ENCODE measurements at regions not wholly inside any gene's neighbourhood (a gene's known extent, or its start where the extent isn't known, plus 50 kb on each side); places are given as distances from the start of the nearest gene placed in this dataset.
"Not testable (repeated sequence)": the region's sequence is repeated elsewhere in the genome, so short reads cannot be mapped to it uniquely, and the experiment has no call there.

DNA sequence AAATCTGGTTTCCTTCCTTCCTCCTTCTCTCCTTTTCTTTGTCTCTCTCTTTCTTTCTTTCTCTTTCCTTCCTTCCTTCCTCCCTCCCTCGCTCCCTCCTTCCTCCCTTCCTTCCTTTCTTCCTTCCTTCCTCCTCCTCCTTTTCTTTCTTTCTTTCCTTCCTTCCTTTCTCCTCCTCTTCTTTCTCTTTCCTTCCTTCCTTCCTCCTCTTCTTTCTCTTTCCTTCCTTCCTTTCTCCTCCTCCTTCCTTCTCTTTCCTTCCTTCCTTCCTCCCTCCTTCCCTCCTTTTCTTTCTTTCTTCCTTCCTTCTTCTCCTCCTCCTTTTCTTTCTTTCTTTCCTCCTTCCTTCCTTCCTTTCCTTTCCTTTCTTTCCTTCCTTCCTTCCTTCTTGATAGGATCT lies 61.2 kb downstream of the VIP start:
- DNase-seq, result no peak
- intact Hi-C loops (cut with DNase I), result no loop called here

DNA sequence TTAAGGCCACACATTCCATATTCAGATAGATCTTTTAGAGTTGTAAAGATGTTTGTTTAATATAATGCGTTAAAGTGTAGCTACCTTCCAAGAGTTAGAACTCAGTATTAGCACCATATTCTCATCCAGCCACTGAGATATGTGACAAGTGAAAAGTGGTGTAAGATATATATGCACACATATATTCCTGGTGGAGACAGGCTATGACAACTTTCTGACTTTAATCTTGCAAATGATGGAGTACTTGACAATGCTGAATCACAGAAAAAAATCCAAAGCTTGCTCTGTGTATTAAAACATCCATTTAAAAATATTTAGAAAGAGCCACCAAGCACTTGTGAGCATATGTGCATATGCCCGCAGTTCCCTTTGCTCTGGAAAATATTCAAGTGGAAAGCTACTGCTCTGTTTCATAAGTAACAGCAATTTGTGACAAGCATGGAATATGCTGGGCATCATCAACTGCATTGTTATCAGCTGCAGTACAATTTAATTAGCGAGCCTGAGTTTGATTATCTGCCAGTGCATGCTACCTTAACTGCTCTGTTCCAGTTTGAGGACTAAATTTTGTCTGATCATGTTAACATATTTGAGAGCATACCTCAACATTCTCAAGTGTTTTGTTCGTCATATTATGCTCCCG lies 64.8 kb downstream of the VIP start:
- no peak for DNase-seq
- intact Hi-C loops (cut with DNase I), result no loop called here

GRCh38 chr6:152816055-152816454 lies 65.5 kb downstream of the VIP start:
- no peak for DNase-seq
- intact Hi-C loops (cut with DNase I), result no loop called here

- intact Hi-C loops (cut with DNase I), result no loop called here
Measured at GRCh38 chr6:152821525-152821924, 70.9 kb downstream of the VIP start.

DNA sequence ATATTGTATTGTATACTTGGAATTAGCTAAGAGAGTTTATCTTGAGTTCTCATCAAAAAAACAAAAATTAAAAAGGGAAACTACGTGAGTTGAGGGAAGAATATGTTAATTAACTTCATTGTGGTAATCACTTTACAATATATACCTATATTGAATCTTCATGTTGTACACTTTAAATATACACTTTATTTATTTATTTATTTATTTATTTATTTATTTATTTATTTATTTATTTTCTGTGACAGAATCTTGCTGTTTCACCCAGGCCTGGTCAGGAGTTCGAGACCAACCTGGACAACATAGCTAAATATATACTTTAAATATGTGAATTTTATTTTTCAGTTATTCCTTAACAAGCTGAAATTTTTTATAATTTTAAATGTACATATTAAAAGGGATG lies 74.1 kb downstream of the VIP start:
- intact Hi-C loops (cut with DNase I), result no loop called here
- DNase-seq, result no peak

More at GRCh38 chr6:152821525-152821924, 70.9 kb downstream of the VIP start:
- no peak for DNase-seq

- intact Hi-C loops (cut with DNase I), result no loop called here
- no peak for DNase-seq
Measured at GRCh38 chr6:152828431-152828830, 77.8 kb downstream of the VIP start.

- intact Hi-C loops (cut with DNase I); DNase-seq: not testable (repeated sequence)
Measured at GRCh38 chr6:152834366-152834765, 83.8 kb downstream of the VIP start.

DNA sequence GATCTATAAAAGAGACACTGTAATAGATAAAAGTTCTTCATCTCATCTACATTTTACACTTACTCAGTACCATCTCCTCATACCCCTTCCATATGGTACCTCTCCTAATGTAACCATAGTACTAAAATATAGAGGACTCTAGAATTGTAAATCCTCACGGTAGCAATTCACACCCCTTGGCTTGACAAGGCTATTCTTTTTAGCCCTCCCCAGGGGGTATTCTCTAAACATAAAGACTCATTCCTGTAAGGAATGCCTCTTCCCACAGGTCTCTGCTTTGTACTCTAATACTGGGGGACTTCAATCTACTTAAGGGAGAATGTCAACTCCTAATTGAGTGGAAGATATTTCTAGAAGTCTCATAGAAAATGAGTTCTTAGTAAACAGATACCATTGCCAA lies 85.9 kb downstream of the VIP start:
- no peak for DNase-seq
- intact Hi-C loops (cut with DNase I), result no loop called here

DNA sequence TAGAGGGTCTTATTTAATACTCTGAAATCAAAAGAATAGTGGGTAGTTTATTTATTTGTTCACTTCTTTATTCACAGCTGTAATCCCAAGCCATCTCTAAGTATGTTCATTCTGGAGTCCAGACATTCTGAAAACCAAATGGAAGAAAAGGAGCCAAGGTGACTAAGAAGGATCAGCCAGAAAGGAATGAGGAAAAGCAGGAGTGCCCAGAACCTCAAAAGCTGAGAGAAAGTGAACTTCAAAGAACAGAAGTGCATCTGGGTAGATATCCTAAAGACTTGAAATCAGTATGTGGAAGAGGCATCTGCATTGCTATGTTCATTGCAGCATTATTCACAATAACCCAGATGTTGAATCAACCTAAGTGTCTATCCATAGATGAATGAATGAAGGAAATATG lies 94.8 kb downstream of the VIP start:
- intact Hi-C loops (cut with DNase I), result no loop called here
- no peak for DNase-seq

- intact Hi-C loops (cut with DNase I), result no loop called here
- DNase-seq, result no peak
Measured at GRCh38 chr6:152846825-152847224, 96.2 kb downstream of the VIP start.

- intact Hi-C loops (cut with DNase I), result no loop called here
- DNase-seq, result no peak
Measured at GRCh38 chr6:152848919-152849318, 98.3 kb downstream of the VIP start.

- intact Hi-C loops (cut with DNase I), result no loop called here
- DNase-seq, result no peak
Measured at GRCh38 chr6:152854086-152854795, 103.6 kb downstream of the VIP start.

GRCh38 chr6:152858141-152858540 lies 107.5 kb downstream of the VIP start:
- no peak for DNase-seq
- intact Hi-C loops (cut with DNase I), result no loop called here

- DNase-seq, result no peak
- intact Hi-C loops (cut with DNase I), result no loop called here
Measured at GRCh38 chr6:152859225-152859624, 108.6 kb downstream of the VIP start.

DNA sequence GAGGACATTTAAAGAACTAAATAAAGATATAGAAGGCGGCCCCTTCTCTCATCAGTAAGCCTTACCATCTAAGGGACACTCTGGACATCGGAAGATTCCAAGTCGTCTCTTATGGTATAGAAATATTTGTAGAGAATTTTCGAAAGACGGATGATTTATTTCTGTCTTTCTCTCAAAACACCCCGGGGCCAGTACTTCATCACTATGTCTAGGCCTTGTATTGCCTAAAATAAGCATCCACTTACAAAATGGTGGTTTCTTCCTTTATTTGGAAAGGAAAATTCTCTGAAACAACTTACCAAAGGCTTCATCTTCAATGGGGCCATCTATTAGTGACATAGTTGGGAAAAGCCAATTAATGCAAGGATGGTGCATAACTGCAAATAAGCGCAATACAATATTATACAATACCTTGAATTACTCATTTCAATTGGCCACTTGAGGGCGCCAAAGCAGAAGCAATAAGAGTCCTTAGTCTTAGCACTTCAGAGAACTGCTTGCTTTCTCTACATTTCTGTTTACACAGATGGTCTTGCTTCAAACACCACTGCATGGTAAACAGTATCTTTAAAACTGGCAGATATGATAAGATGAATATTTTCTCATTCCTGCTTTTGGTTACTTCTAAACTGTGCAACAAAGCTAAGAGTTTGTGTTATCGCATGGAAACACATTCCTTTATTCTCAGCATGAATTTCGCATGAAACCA lies 113.2 kb downstream of the VIP start:
- intact Hi-C loops (cut with DNase I), result no loop called here
- DNase-seq, result peak in 38 of 42 donors; percentile 20 to 90 (median 72)

GRCh38 chr6:152874267-152874666 lies 108.6 kb downstream of the FBXO5 start:
- no peak for DNase-seq

GRCh38 chr6:152874846-152875568 lies 107.8 kb downstream of the FBXO5 start:
- intact Hi-C loops (cut with DNase I), result no loop called here
- DNase-seq, result no peak

More at GRCh38 chr6:152874267-152874666, 108.6 kb downstream of the FBXO5 start:
- intact Hi-C loops (cut with DNase I), result no loop called here

GRCh38 chr6:152879681-152880080 lies 103.2 kb downstream of the FBXO5 start:
- intact Hi-C loops (cut with DNase I), result no loop called here

GRCh38 chr6:152893187-152893586 lies 89.7 kb downstream of the FBXO5 start:
- intact Hi-C loops (cut with DNase I), result no loop called here
- DNase-seq, result peak in 2 of 42 donors; percentile 2 to 3

More at GRCh38 chr6:152879681-152880080, 103.2 kb downstream of the FBXO5 start:
- DNase-seq, result no peak

DNA sequence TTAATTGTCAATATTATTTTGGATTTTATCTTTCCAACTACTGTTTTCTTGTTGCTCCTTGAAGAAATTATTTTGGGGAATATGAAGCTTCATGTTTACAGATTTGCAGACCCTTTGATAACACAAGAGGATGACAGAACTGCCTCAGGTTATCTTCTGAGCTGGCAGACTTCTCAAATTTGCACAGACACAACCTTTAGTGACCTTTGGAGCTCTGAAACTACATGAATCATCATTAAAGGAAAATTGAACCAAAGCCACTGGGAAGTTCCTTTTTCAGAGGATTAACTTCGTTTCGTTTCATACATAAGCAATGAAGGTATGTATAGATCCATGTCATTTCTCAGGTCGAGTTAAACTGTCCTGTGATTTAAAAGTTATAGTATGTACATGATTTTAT lies 85.9 kb downstream of the FBXO5 start:
- intact Hi-C loops (cut with DNase I), result no loop called here
- DNase-seq, result no peak

Data from head of caudate nucleus (tissue), 42 donors.